Spleen (tissue), 7 donors: ENCODE measurements at regions not wholly inside any gene's neighbourhood (a gene's known extent, or its start where the extent isn't known, plus 50 kb on each side); places are given as distances from the start of the nearest gene placed in this dataset.
"Not testable (repeated sequence)": the region's sequence is repeated elsewhere in the genome, so short reads cannot be mapped to it uniquely, and the experiment has no call there.

ENCODE experiments used
- POLR2AphosphoS5 ChIP-seq, 3 donors: sonication (generic); formaldehyde crosslinking; IDR thresholded peaks; one replicate each; pipeline ENCODE4 v1.5.1; 2017; ENCODE audit warnings: antibody characterized with exemption in 3 of 3
- TF ChIP-seq, protein P1 (sequence below), 11 experiments: fragments of 200-600 bp in 7 of 11; fragments of 450-650 bp in 4 of 11; sonication (generic) in 4 of 11; IDR thresholded peaks in 8 of 11; conservative IDR thresholded peaks in 3 of 11; 1 replicate in 7 of 11; 2 replicates in 4 of 11; pipeline versions ENCODE4 v1.4.0 to v1.8.0; 2016 to 2021; ENCODE audit warnings: antibody characterized with exemption in 11 of 11, inconsistent platforms in 4 of 11, mild to moderate bottlenecking in 1 of 11
- donor health status: DM: no; HTN: no; CAD: no; lungs with moderate emphysema.
- donor health status: DM: no; HTN: no; CAD: no.
- donor health status: DM: no; HTN: no; CAD: no.

DNA sequence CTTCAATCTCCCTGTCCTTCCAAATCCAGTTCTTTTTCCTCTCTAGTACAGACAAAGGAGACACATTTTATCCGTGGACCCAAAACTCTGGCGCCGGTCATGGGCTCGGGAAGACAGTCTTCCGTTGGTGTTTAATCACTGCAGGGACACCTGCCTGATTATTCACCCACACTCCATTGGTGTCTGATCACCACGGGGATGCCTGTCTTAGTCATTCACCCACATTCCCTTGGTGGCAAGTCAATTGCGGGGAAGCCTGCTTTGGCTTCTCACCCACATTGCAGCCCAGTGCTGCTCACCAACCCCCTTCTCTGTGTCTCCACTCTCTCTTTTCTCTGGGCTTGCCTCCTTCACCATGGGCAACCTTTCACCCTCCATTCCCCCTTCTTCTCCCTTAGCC is 266.7 kb upstream of the REG3G start:
- TF ChIP-seq, protein P1, sequence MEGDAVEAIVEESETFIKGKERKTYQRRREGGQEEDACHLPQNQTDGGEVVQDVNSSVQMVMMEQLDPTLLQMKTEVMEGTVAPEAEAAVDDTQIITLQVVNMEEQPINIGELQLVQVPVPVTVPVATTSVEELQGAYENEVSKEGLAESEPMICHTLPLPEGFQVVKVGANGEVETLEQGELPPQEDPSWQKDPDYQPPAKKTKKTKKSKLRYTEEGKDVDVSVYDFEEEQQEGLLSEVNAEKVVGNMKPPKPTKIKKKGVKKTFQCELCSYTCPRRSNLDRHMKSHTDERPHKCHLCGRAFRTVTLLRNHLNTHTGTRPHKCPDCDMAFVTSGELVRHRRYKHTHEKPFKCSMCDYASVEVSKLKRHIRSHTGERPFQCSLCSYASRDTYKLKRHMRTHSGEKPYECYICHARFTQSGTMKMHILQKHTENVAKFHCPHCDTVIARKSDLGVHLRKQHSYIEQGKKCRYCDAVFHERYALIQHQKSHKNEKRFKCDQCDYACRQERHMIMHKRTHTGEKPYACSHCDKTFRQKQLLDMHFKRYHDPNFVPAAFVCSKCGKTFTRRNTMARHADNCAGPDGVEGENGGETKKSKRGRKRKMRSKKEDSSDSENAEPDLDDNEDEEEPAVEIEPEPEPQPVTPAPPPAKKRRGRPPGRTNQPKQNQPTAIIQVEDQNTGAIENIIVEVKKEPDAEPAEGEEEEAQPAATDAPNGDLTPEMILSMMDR (IDR thresholded peaks at IDR 0.05 in 8 of 11, conservative IDR thresholded peaks at IDR 0.05 in 3 of 11) = not testable (repeated sequence)
- TF ChIP-seq POLR2AphosphoS5 (IDR thresholded peaks at IDR 0.05) = not testable (repeated sequence)
